Panc1 (cell line): ENCODE measurements at regions not wholly inside any gene's neighbourhood (a gene's known extent, or its start where the extent isn't known, plus 50 kb on each side); places are given as distances from the start of the nearest gene placed in this dataset.

Experiments used
- ATAC-seq: fragments of 200-7000 bp; cut with Tn5 transposase; 2 replicates; pipeline ENCODE4 v1.9.1; 2020; ENCODE audit warnings: mild to moderate bottlenecking, moderate library complexity
- BruUV-seq: library from RNA; stranded (reverse); fragments of 400-500 nt; replicated peaks from 2 replicates; lab custom pipeline; 2021; lab: Mats Ljungman, UMichigan
- CTCF ChIA-PET: fragments of 300-600 bp; sonication (Branson Sonifier 250); formaldehyde crosslinking; loops from one replicate; lab custom pipeline; 2022; ENCODE audit warnings: antibody characterized with exemption; lab: Charles Lee
- POLR2A ChIA-PET: fragments of 300-600 bp; sonication (Branson Sonifier 250); formaldehyde crosslinking; loops from one replicate; lab custom pipeline; 2022; ENCODE audit warnings: antibody characterized with exemption; lab: Charles Lee
- DNase-seq: peaks from one replicate; pipeline ENCODE4 v3.0.0-alpha.2; 2010; ENCODE audit warnings: low read depth, low spot score
- H3K27ac ChIP-seq: 2 replicates; pipeline ENCODE4 v1.5.1; 2011; ENCODE audit warnings: mild to moderate bottlenecking, low read length, inconsistent platforms
- H3K27me3 ChIP-seq: fragments of 200-500 bp; sonication (Bioruptor generic); 2 replicates; pipeline ENCODE4 v1.6.0; 2014; ENCODE audit warnings: low read length, inconsistent platforms; ENCODE audit not compliant: control insufficient read depth, insufficient read depth
- H3K36me3 ChIP-seq: fragments of 200-500 bp; sonication (Bioruptor generic); 2 replicates; pipeline ENCODE4 v1.5.1; 2014; ENCODE audit warnings: inconsistent platforms, mild to moderate bottlenecking, low read length, moderate library complexity; ENCODE audit not compliant: control insufficient read depth, insufficient read depth
- H3K4me1 ChIP-seq: 2 replicates; pipeline ENCODE4 v1.5.1; 2011; ENCODE audit warnings: inconsistent platforms, mild to moderate bottlenecking, low read length, moderate library complexity; ENCODE audit not compliant: control insufficient read depth, insufficient read depth
- H3K4me3 ChIP-seq, 2 experiments: 2 replicates each; pipeline ENCODE4 v1.5.1; 2011 to 2012; ENCODE audit warnings: low read depth in 2 of 2, low read length in 2 of 2, mild to moderate bottlenecking in 2 of 2, inconsistent platforms in 1 of 2, moderate library complexity in 1 of 2
- H3K9me3 ChIP-seq: fragments of 200-500 bp; sonication (Bioruptor generic); 2 replicates; pipeline ENCODE4 v1.5.1; 2014; ENCODE audit warnings: low read depth, mild to moderate bottlenecking, inconsistent platforms, low read length, moderate library complexity; ENCODE audit not compliant: control insufficient read depth, insufficient read depth
- CTCF ChIP-seq: fragments of 450-650 bp; IDR thresholded peaks from 2 replicates; pipeline ENCODE4 v1.5.1; 2017; ENCODE audit warnings: mild to moderate bottlenecking
- POLR2AphosphoS5 ChIP-seq: IDR thresholded peaks from 2 replicates; pipeline ENCODE4 v1.6.1; 2012; ENCODE audit warnings: mild to moderate bottlenecking, low read depth, low read length, moderate library complexity
- SIN3A ChIP-seq: IDR thresholded peaks from 2 replicates; pipeline ENCODE4 v1.6.1; 2012; ENCODE audit warnings: low read depth, mild to moderate bottlenecking, low read length, moderate library complexity, borderline replicate concordance; ENCODE audit not compliant: insufficient read depth
- TCF7L2 ChIP-seq: IDR thresholded peaks from 2 replicates; pipeline ENCODE4 v1.6.1; 2011; ENCODE audit warnings: mild to moderate bottlenecking, low read depth, low read length, inconsistent platforms
- in situ Hi-C: cut with HindIII; loops from 2 replicates; pipeline ENCODE4 v1.10.0; 2016; ENCODE audit warnings: low sequenced_read_pairs, low pct_unique_long_range_greater_than_20kb
- intact Hi-C: fragments of 100-400 bp; cut with micrococcal nuclease; formaldehyde crosslinking; loops from one replicate; pipeline ENCODE4 v1.10.0; 2022; ENCODE audit not compliant: unreplicated experiment
- TF ChIP-seq, protein P1 (sequence below), 2 experiments: IDR thresholded peaks; 2 replicates each; pipeline ENCODE4 v1.6.1; 2011 to 2012; ENCODE audit warnings: low read depth in 2 of 2, control low read depth in 1 of 2, low read length in 1 of 2, mild to moderate bottlenecking in 1 of 2, moderate library complexity in 1 of 2; ENCODE audit not compliant: insufficient read depth in 1 of 2

DNA sequence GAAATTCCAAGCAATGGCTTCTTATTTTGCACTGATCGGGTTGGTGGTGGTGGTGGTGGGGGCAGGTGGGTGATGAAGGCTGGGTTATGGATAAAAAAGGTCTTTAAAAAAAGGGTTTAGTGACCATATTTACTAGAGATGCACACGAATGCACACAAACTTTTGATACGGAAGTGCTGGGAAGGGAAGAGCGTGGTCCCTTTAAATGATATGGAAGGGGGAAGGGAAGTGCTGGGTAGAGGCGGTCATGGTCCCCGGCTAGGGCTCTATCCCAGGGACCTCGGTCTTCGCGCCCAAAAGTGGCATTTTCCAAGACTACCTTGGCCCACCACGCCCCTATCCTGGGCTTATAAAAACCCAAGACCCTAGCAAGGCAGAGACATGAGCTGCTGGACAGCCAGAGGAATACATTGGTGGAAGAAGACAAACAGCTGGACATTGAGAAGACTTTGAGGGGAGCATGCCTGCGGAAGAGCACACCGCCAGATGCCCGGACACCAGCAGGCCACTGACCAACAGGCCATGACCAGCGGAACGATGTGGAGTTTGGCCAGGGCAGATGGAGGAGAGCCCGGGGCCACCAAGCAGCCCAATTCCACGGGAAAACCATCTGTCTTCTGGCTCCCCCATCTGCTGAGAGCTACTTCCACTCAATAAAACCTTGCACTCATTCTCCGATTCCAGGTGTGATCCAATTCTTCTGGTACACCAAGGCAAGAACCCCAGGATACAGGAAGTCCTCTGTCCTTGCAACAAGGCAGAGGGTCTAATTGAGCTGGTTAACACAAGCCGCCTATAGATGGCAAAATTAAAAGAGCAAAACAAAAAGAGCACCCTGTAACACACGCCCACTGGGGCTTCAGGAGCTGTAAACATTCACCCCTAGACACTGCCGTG lies 1720.2 kb downstream of the MRPL39 start:
- Histone ChIP-seq H3K27ac (no peak overlapping the region), H3K4me3 (peak overlapping the region; percentile 43 to 60), H3K27me3 (no peaks in the 10 kb centered on the region), H3K9me3 (no peaks in the 10 kb centered on the region), H3K36me3 (no peaks in the 10 kb centered on the region), H3K4me1 (no peaks in the 10 kb centered on the region)
- peak; percentile 53 for ATAC-seq
- intact Hi-C loops = no loop called here
- BruUV-seq = no TSS peak
- ChIA-PET POLR2A (no interaction called here), CTCF (no interaction called here)
- TF ChIP-seq TCF7L2 (no peak), POLR2AphosphoS5 (no peak), SIN3A (no peak), CTCF (no peak)
- TF ChIP-seq, protein P1, sequence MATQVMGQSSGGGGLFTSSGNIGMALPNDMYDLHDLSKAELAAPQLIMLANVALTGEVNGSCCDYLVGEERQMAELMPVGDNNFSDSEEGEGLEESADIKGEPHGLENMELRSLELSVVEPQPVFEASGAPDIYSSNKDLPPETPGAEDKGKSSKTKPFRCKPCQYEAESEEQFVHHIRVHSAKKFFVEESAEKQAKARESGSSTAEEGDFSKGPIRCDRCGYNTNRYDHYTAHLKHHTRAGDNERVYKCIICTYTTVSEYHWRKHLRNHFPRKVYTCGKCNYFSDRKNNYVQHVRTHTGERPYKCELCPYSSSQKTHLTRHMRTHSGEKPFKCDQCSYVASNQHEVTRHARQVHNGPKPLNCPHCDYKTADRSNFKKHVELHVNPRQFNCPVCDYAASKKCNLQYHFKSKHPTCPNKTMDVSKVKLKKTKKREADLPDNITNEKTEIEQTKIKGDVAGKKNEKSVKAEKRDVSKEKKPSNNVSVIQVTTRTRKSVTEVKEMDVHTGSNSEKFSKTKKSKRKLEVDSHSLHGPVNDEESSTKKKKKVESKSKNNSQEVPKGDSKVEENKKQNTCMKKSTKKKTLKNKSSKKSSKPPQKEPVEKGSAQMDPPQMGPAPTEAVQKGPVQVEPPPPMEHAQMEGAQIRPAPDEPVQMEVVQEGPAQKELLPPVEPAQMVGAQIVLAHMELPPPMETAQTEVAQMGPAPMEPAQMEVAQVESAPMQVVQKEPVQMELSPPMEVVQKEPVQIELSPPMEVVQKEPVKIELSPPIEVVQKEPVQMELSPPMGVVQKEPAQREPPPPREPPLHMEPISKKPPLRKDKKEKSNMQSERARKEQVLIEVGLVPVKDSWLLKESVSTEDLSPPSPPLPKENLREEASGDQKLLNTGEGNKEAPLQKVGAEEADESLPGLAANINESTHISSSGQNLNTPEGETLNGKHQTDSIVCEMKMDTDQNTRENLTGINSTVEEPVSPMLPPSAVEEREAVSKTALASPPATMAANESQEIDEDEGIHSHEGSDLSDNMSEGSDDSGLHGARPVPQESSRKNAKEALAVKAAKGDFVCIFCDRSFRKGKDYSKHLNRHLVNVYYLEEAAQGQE (IDR thresholded peaks at IDR 0.05; ENCODE audit: insufficient read depth in 1 of 2, low read depth in 2 of 2, low read length in 1 of 2) = no peak
- no peak for DNase-seq
- in situ Hi-C loops = no loop called here

DNA sequence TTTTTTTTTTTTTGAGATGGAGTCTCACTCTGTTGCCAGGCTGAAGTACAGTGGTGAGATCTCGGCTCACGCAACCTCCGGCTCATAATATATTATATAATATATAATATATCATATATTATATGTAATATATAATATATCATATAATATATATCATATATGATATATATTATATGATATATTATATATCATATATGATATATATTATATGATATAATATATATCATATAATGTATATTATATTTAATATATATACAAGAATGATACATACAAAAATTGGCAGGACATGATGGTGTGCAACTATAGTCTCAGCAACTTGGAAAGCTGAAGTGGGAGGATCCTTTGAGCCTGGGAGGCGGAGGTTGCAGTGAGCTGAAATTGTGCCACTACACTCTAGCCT lies 1725.5 kb downstream of the MRPL39 start:
- TF ChIP-seq CTCF = no peak
- TF ChIP-seq SIN3A = no peak
- no peak for TF ChIP-seq POLR2AphosphoS5
- TF ChIP-seq, protein P1 (IDR thresholded peaks at IDR 0.05; ENCODE audit: insufficient read depth in 1 of 2, low read depth in 2 of 2, low read length in 1 of 2) = no peak
- TF ChIP-seq TCF7L2 = no peak
- ATAC-seq (no peak), DNase-seq (no peak)
- no peaks in the 10 kb centered on the region for H3K27me3 ChIP-seq
- in situ Hi-C loops (no loop called here), intact Hi-C loops (no loop called here)
- BruUV-seq = no TSS peak
- POLR2A ChIA-PET = no interaction called here
- no peak overlapping the region for H3K27ac ChIP-seq
- H3K4me1 ChIP-seq = no peaks in the 10 kb centered on the region
- no peaks in the 10 kb centered on the region for H3K9me3 ChIP-seq
- CTCF ChIA-PET = no interaction called here
- H3K36me3 ChIP-seq = no peaks in the 10 kb centered on the region
- no peak overlapping the region for H3K4me3 ChIP-seq
